NCI-H2171 (cell line): ENCODE measurements at regions not wholly inside any gene's neighbourhood (a gene's known extent, or its start where the extent isn't known, plus 50 kb on each side); places are given as distances from the start of the nearest gene placed in this dataset.
A peak's percentile ranks its signal among the peaks of the same experiment; 100 is the strongest.

Experiments used
- DNase-seq: peaks from one replicate; lab custom pipeline; 2025; lab: John Stamatoyannopoulos, UW

DNA sequence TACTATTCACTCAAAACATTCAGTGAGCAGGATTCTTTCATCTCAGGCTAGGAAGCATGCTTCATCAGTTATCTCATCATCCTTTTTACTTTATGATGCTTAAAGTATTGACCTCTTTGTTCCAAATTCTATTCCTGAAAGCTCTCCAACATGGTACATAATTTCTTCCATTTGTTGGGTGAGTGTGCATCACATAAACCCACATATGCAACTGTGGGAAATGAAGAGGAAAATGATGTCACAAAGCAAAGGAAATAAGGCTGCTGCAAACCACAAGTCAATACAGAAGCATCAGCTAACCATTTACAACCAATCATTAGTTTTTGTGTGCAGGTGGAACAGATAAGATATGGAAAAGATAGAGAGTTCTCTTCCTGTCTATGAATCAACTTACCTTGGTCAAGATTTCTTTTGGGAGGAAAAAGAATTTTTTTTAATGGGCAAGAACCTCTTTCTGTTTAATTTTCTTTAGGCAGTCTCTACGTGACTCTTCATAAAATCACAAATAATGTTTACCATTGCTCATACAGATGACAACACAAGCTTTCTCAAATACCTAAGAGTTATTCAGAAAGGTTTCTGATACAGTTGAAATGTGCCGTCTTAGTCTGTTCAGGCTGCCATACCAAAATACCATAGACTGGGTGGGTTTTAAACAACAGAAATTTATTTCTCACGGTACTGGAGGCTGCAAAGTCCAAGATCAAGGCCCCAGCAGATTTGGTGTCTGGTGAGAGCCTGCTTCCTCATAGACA, 259.9 kb downstream of the ADGRG6 start:
- no peak for DNase-seq

DNA sequence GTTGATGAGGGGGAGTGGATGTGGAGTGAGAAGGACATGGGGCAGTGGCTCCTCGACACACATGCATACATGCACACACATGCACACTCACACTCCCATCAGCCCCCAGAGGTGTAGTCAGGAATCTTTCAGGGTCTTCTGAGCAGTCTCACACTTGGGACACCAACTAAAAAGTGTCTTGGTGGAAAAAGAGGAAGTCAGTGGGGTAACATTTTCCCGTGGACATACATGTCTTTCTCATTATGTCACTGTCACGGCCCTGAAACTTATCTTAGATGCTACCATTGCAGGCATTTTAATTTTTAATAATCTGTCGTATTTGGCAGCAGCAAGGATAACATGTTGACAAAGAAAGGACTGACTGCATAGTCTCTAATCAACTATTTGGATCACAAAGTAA, 261.1 kb downstream of the ADGRG6 start:
- DNase-seq, result no peak

DNA sequence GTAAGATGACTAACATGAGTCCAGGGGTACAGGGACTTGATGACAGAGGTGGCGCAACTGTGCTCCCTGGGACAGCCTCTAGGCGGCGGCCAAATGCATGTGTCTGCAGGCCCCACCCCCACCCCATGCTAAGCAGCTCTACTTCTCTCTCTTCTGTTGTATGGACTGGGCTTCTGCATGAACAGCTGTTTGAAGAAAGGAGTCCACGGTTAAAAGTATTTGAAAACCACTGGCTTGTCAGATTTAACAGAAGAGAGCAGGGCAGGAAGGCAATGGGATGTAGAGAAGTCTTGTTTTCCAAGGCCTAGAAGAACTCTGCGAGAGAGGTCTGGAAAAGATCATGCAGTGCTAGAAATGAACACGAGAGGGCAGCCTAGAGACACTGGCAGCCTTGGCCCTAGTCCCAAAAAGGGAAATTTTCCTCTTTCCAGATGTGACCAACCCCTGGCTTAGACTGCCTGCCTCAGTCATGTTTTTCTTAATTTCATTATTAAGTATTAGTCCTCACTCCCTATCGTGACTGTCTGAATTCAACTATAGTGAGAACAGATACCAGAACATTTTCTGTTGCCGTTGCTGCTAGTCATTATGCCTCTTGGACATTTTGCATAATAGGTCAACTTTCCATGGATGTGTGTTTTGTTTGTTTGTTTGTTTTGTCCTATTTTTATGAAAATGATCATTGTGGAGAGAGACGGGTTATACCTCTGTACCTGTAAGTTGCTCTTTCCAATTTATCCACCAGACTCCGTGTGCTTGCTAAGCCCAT, 265.0 kb downstream of the ADGRG6 start:
- DNase-seq, result peak; percentile 8

DNA sequence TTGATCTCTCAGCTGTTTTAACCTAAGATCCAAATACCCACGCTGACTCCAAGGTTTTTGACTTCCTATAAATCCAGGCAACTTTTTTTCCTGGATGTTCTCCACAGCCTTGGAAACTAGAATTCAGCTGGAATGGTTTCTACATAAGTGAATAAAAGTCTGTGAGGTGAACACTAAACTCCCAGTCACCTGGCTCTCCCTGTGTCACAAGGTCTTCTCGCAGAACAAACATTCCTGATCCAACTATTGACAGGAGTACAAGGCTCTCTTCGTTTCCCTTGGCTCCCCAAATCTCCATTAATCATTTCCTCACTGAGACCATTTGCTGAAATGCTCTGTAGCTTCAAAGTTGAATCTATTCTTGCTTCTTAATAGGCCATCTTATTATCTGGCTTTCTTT, 265.7 kb downstream of the ADGRG6 start:
- DNase-seq, result no peak

DNA sequence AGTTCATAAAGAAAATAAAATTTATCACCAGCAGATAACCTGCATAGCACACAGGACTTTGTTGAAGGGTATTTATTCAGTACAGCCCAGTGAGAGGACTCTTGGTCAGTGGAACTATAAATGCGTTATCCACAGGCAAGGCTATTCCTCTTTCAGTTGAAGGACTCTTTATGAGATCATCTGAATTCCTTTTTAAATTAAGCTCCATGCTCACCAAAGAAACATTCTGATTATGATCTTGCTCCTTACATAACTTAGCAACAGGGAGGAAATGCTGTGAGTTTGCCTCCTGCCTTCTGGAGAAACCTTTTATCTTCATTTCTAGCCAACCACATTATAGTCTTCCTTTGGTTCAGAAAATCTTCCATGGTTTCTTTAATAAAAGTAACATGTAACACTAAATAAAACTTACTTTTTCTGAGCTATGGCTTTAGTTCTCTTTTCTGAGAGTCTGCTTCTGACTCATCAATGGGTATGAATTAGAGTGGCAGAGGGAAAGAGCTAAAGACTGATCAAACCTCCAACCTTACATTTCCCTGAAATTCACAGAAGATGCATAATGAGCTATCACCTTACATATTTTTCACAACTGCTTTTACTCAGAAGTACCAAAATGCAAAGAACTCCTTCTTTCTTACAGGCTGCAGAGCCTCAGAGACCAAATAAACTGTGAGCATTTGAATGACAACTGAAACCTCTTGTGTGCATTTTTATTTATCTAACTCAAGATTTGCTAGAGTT, 267.2 kb downstream of the ADGRG6 start:
- DNase-seq, result no peak

DNA sequence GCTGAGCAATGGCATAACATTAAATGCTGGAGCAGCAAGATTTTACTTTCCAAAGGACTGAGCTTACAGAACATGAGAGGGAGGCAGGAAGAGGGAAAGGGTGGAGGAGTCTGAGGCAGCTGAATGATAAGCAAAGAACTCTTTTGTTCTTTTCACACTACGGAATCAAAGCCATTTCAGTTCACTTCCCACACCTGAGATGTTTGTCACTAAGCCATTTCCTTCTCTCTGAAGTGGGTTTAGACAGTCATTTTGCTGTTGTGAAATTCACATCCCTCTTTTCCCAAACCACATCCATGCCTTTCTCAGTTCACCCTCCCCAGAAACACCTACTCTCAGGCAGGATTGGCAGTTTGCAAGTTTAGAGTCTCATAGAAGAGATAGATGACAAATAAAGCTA, 267.9 kb downstream of the ADGRG6 start:
- no peak for DNase-seq

DNA sequence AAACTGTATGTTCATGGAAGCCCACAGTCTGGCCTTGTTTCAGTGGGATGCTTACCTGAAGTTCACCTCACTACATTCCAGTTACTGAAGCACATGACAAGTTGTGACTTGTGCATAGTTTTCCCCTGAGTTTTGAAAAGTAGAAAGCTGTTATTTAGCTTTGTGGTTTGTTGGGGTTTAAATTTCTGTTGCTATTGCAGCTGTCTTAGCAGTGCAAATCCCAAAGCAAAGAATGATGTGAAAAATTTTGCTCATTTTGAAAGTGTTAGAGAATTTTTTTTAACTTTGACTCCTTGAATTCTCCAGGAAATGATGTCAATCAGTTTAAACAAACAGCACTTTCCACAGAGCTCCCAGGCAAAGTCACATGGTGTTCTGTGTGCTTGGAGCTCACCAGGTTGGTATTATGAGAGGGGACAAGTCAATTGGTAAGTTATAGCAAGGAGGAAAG, 268.4 kb downstream of the ADGRG6 start:
- no peak for DNase-seq

DNA sequence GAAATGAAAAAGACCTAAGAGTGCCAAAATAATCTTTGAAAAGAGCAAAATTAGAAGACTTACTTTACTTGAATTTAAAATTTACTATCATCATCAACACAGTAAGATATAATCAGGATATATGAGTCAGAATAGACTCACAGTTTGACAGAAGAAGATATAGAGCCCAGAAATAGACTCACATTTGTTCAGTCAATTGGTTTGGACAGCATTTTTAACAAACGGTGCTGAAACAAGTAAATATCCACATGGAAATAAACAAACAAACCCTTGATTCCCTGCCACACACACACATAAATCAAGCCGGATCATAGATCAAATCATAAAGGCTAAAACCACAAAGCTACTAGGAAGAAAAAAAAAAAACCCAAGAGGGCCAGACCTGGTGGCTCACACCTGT, 291.1 kb downstream of the ADGRG6 start:
- no peak for DNase-seq

DNA sequence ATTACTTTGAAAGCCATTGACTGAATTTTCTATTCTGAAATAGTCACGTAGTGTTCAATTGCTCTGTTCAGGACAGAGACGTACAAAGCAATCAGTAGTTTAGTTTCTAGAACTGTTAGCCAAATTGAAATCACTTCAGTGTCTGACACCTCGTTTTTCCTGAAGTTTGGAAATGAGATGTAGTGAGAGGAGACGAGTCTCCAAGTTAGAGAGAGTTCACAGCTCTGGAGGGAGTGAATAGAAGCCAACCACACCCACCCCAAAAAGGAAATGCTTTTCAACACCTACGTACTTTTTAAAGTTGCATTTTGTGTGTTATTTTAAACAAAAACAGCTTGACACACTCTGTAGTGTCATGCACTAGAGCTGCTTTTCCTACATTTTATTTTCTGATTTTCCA, 296.0 kb downstream of the ADGRG6 start:
- DNase-seq, result no peak

DNA sequence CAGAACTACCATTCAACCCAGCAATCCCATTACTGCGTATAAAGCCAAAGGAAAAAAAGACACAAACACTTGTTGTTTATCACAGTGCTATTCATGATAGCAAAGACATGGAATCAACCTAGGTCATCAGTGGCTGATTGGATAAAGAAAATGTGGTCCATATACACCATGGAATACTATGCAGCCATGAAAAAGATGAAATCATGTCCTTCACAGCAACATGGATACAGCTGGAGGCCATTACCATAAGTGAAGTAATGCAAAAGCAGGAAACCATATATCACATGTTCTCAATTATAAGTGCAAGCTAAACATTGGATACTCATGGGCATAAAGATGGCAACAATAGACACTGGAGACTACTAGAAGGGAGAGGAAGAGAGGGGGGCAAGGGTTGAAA, 299.6 kb downstream of the ADGRG6 start:
- no peak for DNase-seq

DNA sequence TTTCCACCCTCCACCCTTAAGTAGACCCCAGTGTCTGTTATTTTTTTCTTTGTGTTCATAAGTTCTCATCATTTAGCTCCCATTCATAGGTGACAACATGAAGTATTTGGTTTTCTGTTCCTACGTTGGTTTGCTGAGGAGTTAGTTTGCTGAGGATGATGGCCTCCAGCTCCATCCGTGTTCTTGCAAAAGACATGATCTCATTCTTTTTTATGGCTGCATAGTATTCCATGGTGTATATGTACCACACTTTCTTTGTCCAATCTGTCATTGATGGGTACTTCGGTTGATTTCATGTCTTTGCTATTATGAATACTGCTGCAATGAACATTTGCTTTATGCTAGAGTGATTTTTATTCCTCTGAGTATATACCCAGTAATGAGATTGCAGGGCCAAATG, 301.2 kb downstream of the ADGRG6 start:
- DNase-seq, result no peak

DNA sequence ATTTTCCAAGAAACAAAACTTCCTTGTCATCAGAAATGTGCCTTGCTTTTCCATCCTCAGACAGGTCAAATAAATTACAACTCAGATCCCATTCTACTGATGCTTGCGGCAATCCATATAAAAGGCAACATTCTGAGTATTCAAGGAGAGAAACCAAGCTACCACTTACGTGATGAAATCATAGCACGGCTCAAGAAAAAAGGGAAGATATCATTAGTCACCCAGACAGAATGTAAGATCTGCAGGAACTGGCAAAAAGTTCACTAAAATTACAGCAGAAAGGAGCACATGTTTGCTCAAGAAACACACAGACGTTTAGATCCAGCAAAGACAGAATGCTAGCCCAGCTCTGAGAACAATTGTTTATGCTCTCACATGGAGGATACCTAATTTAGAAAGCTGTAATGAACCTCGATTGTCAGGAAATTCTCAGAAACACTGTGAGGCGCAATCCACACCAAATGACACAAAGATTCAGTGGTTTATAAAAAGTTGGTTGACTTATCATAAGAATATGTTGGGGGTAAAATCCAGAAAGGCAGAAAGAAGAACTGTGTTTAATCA, 304.2 kb downstream of the ADGRG6 start:
- DNase-seq, result no peak

DNA sequence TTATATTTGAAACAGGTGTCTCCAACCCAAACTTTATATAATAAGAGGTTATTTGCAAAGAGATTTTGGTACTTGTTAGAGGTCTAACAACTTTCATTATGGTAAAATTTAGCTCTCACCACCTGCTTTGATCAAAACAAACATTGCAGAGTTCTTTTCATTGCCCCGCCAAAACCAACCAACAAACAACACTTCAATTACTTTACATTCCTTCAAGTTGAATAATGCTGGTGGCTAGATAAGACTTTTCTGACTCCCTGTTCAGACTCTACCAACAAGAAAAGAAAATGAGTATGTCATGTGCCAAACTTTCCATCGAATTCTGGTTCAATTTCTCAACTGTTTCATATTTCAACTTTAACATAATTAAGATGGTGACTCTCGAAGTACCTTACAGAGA, 311.1 kb downstream of the ADGRG6 start:
- no peak for DNase-seq

DNA sequence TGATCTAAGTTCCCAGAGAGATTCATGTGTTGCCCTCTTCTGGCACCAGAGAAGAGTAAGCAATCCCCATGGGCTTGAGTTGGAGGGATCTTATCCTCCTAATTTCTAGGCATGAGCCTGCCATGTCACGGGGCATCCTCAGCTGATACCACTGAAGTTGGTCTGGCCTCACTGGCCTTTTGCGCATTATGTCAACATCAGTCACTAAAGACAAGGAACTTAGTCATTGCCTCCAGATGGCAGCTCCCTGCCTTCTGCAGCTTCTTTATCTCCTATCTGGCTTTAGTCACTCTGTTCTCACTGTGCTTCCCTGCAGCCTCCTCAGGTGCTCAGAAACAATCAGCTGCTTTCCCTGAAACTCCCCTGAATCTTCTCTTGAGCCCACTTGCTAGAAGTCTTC, 312.2 kb downstream of the ADGRG6 start:
- DNase-seq, result no peak

DNA sequence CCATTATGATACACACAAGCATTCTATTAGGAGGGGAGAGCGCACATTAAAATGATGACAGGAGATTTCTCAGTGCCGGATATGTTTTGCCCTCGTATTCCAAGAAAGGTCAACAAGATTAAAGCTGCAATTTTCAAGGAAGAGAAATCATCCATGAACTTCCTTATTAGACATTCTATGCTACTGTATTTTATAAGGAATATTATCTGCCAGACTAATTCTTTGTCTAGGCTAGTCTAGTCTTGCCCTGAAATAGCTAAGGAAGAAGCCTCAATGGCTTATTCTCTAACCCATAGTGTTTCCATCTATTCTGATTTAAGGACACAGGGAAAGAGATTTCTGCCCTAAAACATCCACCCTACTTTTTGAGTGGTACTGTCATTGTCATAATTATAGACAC, 315.4 kb downstream of the ADGRG6 start:
- DNase-seq, result no peak

DNA sequence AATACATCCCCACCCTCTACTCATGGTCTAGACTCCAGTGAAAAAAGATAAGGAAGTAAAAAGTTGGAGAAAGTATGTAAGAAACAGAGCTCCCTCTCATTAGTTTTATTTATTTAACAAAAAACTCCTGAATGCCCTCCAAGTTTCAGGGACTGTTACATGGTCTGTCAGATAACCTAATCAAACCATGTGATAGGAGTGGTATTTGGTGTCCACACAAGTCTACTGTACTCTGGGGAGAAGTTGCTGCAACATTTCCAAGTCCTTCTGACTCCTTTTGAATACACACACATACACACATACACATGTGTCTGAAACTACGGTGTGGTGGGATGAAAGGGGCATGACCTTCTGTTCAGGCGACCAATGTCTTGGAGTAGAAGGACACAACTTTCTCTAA, 320.0 kb downstream of the ADGRG6 start:
- DNase-seq, result no peak

DNA sequence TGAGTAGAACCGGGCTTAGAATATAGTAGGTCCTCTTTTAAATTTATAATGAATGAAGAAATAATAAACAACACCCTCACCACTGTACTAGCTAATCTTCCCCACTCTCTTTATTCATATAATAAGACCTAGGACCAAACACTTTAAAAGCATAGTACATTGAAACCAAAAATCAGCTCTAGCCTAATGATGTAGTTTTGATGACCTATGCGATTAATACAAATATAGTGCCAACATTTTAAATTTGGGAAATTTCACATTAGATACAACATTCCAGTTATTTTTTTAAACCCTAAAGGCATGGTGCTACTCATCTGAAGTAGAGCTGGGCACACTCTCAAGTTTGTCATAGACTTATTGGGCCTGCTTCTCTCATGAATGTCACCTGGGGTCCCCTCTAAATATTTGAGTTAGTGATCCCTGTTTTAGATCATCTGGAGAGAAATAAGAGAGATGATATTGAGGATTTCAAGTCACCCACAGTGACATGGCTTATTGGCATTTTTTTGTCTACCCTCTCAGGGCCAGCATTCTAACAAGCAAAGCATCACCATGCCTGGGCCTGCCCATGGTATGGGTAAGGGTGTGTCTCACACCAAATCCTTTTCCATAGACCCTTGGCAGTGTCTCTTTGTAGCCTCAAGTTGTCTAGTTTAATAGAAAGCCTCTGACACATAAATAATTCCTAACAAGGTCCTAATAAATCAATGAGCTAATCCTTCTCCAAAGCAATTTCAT, 319.8 kb downstream of the HIVEP2 start:
- no peak for DNase-seq

DNA sequence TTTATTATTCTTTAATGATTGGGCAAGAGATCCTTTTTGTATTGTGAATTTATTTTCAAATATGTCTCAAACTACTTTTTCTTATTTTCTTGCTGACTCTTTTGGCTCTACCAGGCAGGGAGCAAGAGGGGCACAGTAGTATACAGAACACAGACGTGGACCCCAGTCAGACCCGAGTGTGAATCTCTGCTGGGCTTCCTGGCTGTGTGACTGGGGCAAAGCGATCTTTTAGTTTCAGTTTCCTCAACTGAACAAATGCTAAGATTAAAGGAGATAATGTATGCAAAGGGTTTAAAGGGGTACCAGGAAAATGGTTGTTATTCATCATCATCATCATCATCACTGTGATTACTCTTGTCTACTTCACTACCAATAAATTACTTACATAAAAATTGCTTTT, 317.5 kb downstream of the HIVEP2 start:
- no peak for DNase-seq

DNA sequence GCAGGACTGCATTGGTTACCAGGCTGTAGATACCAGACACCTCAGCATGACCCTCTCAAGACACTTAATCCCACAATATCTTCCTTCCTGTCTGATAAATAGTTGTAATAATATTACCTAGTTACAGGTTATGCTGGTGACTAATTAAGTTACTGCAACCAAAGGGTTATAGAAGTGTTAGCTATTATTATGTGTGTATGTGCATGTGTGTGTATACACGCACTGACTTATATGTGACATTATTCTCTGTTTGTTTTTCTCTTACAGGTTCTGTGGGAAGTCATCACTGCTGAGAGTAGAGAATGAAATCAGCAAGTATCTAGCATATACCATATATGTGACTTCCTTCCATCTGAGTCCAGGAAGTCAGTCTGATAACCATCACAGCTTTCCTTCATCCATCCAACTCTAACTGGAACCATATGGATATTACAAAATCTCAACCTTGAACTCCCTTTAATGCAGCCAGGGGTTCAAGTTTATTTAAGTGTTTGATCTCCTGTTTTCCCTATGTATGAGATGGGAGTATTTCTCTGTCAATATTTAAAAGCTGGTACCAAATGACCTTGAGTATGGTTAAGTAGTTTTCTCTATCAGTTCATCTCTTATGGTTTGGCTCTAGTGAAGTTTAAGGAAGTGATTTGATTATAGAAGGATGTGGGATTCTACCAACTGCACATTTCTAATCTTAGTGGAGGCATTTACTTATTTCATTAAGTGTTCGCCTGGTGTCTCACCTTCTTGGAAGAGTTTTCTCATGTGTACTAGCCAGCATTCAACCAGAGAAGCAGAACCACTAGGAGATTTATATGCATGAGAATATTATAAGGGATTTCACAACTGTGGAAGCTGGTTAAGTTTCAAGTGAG, 313.2 kb downstream of the HIVEP2 start:
- DNase-seq, result no peak

DNA sequence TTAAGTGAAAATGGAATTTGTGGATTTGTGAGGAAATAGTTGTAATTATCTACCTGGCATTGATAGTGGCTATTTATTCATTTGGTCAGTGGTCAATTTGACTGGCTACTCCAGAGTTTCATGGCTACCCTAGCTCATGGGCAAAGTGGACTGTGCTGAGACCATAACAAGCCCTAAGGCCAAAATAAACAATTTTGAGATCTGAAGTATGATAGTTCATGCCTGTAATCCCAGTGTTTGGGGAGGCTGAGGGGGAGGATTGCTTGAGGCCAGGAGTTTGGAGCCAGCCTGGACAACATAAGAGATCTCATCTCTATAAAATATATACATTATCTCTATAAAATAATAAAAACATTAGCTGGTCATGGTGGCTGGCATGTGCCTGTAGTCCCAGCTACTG, 311.7 kb downstream of the HIVEP2 start:
- DNase-seq, result no peak

DNA sequence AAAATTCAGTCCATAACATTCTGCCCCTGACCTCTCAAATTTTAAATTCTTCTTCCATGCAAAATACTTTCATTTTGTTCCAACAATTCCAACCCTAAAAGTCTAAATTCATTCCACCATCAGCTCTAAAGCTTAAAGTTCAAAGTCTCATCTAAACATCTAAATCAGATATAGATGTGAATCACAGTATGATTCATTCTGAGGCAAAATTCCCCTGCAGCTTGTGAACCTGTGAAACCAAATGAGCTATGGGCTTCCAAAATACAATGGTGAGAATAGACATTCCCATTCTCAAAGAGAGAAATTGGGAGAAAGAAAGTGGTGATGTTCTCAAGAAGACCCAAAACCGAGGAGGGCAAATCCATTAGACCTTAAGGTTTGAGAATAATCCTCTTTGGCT, 309.8 kb downstream of the HIVEP2 start:
- no peak for DNase-seq
